GM21786 (cell line): ENCODE measurements at regions not wholly inside any gene's neighbourhood (a gene's known extent, or its start where the extent isn't known, plus 50 kb on each side); places are given as distances from the start of the nearest gene placed in this dataset.
"Not testable (repeated sequence)": the region's sequence is repeated elsewhere in the genome, so short reads cannot be mapped to it uniquely, and the experiment has no call there.

ENCODE experiments used
- ATAC-seq: cut with Tn5 transposase; IDR thresholded peaks from one replicate; pipeline ENCODE4 v1.9.1; 2021; ENCODE audit not compliant: unreplicated experiment

- no peak for ATAC-seq
Measured at GRCh38 chr5:30279237-30279636, 914.2 kb upstream of the CDH6 start.

DNA sequence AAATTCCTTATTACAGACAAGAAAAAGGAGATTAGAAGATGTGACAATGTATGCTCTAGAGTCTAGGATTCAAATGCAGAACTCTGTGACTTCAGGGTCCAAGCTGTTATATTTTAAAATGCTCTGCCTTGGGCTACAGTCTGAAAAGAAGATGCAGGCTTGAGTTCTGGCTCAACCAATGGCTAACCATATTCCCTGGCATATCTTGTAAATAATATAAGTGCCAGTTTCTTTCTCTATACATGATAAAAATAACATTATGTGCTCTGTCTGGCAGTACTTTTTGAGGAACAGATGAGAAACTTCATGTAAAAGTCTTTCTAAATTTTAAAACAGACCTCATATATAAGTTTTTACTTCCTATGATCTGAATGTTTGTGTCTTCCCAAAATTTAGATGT lies 926.5 kb upstream of the CDH6 start:
- no peak for ATAC-seq

GRCh38 chr5:30239331-30240022 lies 954.0 kb upstream of the CDH6 start:
- ATAC-seq, result no peak

DNA sequence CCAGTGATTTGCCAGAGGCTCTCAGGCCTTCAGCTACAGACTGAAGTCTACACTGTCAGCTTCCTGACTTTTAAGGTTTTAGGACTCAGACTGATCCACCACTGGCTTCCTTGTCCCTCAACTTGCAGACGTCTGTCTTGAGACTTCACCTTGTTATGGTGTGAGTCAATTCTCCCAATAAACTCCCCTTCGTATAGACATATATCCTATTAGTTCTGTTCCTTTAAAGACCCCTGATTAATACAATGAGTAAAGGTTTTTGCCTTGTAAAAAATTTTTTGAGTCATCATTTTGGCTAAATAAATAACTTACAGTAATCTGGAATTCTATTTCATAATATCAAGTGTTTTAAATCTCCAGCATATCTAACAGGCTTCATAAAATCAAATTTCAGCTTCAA lies 956.3 kb upstream of the CDH6 start:
- ATAC-seq, result no peak

DNA sequence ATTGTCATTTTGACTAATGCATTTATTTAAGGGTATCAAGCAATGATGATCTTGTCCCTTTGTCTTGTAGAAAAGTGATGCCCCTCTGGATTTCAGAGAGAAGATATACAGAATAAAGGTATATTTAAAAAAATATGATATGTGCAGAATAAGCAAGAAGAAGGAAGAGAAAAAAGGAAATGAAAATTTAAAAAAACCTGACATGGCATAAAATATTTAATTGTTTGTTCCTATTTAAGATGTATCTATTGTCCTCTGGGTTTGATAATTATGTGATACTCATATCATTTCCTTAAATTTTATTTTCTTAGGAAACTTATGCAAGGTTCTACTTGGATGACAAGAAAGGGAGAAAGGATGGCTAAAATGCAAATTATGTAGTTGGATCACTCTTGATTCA lies 983.7 kb upstream of the CDH6 start:
- no peak for ATAC-seq

- no peak for ATAC-seq
Measured at GRCh38 chr5:30197662-30198061, 995.8 kb upstream of the CDH6 start.

DNA sequence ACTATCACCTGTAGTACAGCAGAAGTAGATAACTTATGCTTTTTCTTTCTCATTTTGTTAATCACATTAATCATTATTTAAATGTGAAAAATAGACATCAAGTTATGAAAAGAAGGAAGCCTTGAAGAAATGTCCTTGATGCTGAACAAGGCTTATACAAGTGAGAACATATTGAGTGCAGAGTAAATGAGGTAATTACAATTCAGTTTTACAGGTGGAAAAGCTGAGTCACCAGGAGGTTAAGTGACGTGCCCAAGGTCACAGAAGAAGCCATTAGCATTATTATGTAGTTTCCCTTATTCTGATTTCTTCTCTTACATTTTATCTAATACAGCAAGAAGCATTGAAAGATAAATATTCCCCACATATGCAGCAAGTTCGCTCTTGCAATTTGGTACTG lies 998.5 kb upstream of the CDH6 start:
- ATAC-seq, result no peak

- no peak for ATAC-seq
Measured at GRCh38 chr5:30194595-30194994, 998.9 kb upstream of the CDH6 start.

GRCh38 chr5:30183795-30184194 lies 1009.7 kb upstream of the CDH6 start:
- ATAC-seq, result no peak

- ATAC-seq, result no peak
Measured at GRCh38 chr5:30156156-30156555, 1037.3 kb upstream of the CDH6 start.

- ATAC-seq, result no peak
Measured at GRCh38 chr5:30152431-30152830, 1041.1 kb upstream of the CDH6 start.

DNA sequence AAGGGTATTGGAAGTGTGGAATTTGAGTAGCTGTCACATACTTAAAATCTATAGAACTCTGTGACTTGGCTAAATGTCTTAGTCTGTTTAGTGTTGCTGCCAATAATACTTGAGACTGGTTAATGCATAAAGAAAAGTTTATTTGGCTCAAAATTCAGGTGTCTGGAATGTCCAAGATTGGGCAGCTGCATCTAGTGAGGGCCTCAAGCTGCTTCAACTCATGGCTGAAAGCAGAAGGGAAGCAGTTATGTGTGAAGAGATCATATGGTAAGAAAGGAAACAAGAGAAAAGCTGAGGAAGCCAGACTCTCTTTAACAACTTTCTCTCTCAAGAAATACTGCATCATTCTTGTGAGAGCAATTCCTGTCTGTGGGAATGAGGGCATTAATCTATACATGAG lies 1043.3 kb upstream of the CDH6 start:
- no peak for ATAC-seq

- no peak for ATAC-seq
Measured at GRCh38 chr5:30149526-30149925, 1044.0 kb upstream of the CDH6 start.

GRCh38 chr5:30147976-30148375 lies 1045.5 kb upstream of the CDH6 start:
- ATAC-seq, result no peak

- ATAC-seq, result not testable (repeated sequence)
Measured at GRCh38 chr5:30144059-30144458, 1049.4 kb upstream of the CDH6 start.

- ATAC-seq, result no peak
Measured at GRCh38 chr5:30142432-30142831, 1051.1 kb upstream of the CDH6 start.

DNA sequence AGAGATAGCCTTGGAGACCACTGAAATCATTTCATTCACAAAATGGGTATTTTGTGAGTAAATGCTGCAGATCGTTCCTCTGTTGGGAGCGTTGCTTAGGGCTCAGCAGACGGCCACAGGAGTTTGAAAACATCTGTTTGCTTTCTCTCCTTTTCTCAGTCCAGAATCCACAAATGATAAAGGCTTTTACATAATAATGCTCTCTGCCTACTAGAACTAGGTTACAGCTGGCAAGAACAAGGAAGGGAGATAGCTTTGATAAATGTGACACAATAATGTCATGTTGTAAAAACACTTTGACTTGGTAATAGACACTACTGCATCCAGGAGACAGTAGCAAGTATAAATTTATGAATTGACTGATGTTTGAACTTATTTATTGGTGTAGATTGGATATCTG lies 1072.4 kb upstream of the CDH6 start:
- ATAC-seq, result no peak

DNA sequence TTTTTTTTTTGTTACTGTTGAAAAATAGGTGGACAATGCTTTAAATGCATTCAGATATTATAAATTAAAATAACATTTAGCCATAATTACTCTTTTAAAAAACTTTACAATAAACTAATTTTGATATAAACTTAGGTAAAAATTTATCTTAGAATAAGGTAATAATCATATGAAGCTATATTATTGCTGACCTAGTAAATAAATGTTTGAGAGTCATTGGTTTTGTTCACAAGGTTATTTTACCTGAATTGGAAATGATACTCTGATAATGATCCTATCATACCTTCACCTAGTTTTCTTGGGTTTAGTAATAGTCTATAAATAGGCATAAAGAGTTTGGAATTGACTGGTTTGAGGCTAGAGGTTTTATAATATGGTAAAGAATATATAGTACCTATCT lies 1076.4 kb upstream of the CDH6 start:
- ATAC-seq, result no peak

GRCh38 chr5:30113542-30113941 lies 1079.9 kb upstream of the CDH6 start:
- no peak for ATAC-seq

DNA sequence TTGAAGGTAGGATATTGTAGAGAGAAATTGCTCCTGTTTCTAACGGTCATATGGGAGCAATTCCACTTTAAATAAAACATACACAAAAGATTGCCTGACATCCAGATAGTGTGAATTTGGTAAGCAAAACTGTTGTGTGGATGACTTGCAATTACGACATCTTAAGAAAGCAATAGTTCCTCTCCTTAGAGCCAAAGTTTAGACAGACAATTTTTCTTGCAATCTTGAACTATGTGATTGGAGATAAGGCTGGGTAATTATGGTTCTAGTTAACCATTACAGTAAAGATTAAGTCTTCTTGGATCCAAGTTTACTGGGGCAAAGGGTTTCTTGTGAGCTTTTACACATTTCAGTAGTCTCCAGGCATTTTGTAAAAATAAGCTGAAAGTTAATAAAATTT lies 1080.6 kb upstream of the CDH6 start:
- no peak for ATAC-seq

DNA sequence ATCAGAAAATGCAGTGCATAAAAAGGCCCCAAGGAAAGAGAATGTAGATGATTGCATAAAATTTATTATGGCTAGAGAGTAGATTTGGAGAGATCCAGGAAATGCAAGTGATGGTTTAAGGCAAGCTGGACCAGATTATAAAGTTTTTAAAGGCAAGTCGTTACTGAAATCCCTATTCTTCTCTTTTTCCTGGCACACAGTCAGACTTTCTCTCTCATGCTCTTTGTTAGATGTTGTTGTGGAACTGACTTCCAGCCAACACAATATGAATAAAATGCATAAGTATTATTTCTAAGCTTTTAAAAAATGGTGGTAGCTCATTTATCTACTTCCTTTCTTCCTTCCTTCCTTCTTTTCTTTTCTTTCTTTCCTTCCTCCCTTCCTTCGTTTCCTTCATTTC lies 1085.4 kb upstream of the CDH6 start:
- no peak for ATAC-seq

DNA sequence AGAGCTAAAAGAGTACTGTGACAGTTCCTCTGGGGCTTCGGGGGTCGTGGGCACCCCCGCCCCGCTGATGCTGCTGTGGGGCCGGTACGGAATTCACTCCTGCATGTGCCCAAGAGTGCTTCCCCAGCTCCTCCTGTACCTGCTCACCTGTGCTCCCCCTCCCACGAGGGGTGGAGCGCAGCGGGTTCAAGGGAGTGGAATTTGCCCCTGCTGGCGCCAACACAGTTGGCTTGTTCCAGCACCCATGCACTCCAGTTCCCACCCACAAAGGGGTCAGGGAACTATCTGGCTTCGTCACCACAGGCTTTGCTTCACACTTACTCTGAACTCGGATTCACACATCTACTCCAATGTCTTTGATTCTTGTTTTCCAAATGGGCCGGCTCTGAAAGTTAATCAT lies 1086.9 kb upstream of the CDH6 start:
- no peak for ATAC-seq

DNA sequence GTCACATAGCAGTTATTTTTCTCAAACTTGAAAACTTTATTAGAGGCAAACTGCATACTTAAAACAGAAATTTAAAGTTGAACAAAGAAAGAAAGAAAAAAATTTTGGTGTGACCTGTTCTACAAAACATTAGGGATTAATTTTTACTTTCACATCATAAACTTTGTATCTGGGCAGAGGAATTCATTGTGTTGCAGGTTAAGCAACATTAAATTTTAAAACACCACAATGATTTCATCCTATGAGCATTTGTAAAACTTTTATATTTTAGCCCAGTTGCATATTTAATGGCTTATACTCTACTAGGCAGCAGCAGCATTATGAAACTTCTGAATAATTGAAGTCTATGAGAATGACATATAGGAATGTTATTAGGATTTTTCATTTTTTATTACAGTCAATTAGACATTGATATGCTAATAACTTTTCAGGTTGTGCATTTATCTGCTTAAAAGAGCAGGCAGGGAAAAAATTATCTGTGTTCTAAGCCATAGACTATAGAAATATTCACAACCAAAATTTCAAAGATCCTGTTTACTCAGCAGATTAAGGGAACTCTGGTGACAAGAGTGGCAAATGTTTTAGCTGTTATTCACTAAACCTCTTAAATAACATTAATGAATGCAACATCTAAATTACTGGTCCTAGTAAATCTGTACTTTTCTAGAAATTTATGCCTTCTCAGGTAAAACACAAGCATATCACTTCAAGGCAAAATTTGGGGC lies 1088.5 kb upstream of the CDH6 start:
- no peak for ATAC-seq
